Panc1 (cell line): ENCODE measurements at regions not wholly inside any gene's neighbourhood (a gene's known extent, or its start where the extent isn't known, plus 50 kb on each side); places are given as distances from the start of the nearest gene placed in this dataset.

ENCODE experiments used
- ATAC-seq: fragments of 200-7000 bp; cut with Tn5 transposase; 2 replicates; pipeline ENCODE4 v1.9.1; 2020; ENCODE audit warnings: mild to moderate bottlenecking, moderate library complexity
- BruUV-seq: library from RNA; stranded (reverse); fragments of 400-500 nt; replicated peaks from 2 replicates; lab custom pipeline; 2021; lab: Mats Ljungman, UMichigan
- CTCF ChIA-PET: fragments of 300-600 bp; sonication (Branson Sonifier 250); formaldehyde crosslinking; loops from one replicate; lab custom pipeline; 2022; ENCODE audit warnings: antibody characterized with exemption; lab: Charles Lee
- POLR2A ChIA-PET: fragments of 300-600 bp; sonication (Branson Sonifier 250); formaldehyde crosslinking; loops from one replicate; lab custom pipeline; 2022; ENCODE audit warnings: antibody characterized with exemption; lab: Charles Lee
- DNase-seq: peaks from one replicate; pipeline ENCODE4 v3.0.0-alpha.2; 2010; ENCODE audit warnings: low read depth, low spot score
- H3K27ac ChIP-seq: 2 replicates; pipeline ENCODE4 v1.5.1; 2011; ENCODE audit warnings: mild to moderate bottlenecking, low read length, inconsistent platforms
- H3K27me3 ChIP-seq: fragments of 200-500 bp; sonication (Bioruptor generic); 2 replicates; pipeline ENCODE4 v1.6.0; 2014; ENCODE audit warnings: low read length, inconsistent platforms; ENCODE audit not compliant: control insufficient read depth, insufficient read depth
- H3K36me3 ChIP-seq: fragments of 200-500 bp; sonication (Bioruptor generic); 2 replicates; pipeline ENCODE4 v1.5.1; 2014; ENCODE audit warnings: inconsistent platforms, mild to moderate bottlenecking, low read length, moderate library complexity; ENCODE audit not compliant: control insufficient read depth, insufficient read depth
- H3K4me1 ChIP-seq: 2 replicates; pipeline ENCODE4 v1.5.1; 2011; ENCODE audit warnings: inconsistent platforms, mild to moderate bottlenecking, low read length, moderate library complexity; ENCODE audit not compliant: control insufficient read depth, insufficient read depth
- H3K4me3 ChIP-seq, 2 experiments: 2 replicates each; pipeline ENCODE4 v1.5.1; 2011 to 2012; ENCODE audit warnings: low read depth in 2 of 2, low read length in 2 of 2, mild to moderate bottlenecking in 2 of 2, inconsistent platforms in 1 of 2, moderate library complexity in 1 of 2
- H3K9me3 ChIP-seq: fragments of 200-500 bp; sonication (Bioruptor generic); 2 replicates; pipeline ENCODE4 v1.5.1; 2014; ENCODE audit warnings: low read depth, mild to moderate bottlenecking, inconsistent platforms, low read length, moderate library complexity; ENCODE audit not compliant: control insufficient read depth, insufficient read depth
- CTCF ChIP-seq: fragments of 450-650 bp; IDR thresholded peaks from 2 replicates; pipeline ENCODE4 v1.5.1; 2017; ENCODE audit warnings: mild to moderate bottlenecking
- POLR2AphosphoS5 ChIP-seq: IDR thresholded peaks from 2 replicates; pipeline ENCODE4 v1.6.1; 2012; ENCODE audit warnings: mild to moderate bottlenecking, low read depth, low read length, moderate library complexity
- REST ChIP-seq, 2 experiments: IDR thresholded peaks; 2 replicates each; pipeline ENCODE4 v1.6.1; 2011 to 2012; ENCODE audit warnings: low read depth in 2 of 2, control low read depth in 1 of 2, low read length in 1 of 2, mild to moderate bottlenecking in 1 of 2, moderate library complexity in 1 of 2; ENCODE audit not compliant: insufficient read depth in 1 of 2
- SIN3A ChIP-seq: IDR thresholded peaks from 2 replicates; pipeline ENCODE4 v1.6.1; 2012; ENCODE audit warnings: low read depth, mild to moderate bottlenecking, low read length, moderate library complexity, borderline replicate concordance; ENCODE audit not compliant: insufficient read depth
- TCF7L2 ChIP-seq: IDR thresholded peaks from 2 replicates; pipeline ENCODE4 v1.6.1; 2011; ENCODE audit warnings: mild to moderate bottlenecking, low read depth, low read length, inconsistent platforms
- in situ Hi-C: cut with HindIII; loops from 2 replicates; pipeline ENCODE4 v1.10.0; 2016; ENCODE audit warnings: low sequenced_read_pairs, low pct_unique_long_range_greater_than_20kb
- intact Hi-C: fragments of 100-400 bp; cut with micrococcal nuclease; formaldehyde crosslinking; loops from one replicate; pipeline ENCODE4 v1.10.0; 2022; ENCODE audit not compliant: unreplicated experiment

GRCh38 chr2:192571636-192572035 lies 376.9 kb upstream of the TMEFF2 start:
- Histone ChIP-seq H3K4me3 (no peak overlapping the region), H3K27me3 (no peaks in the 10 kb centered on the region), H3K36me3 (no peaks in the 10 kb centered on the region), H3K9me3 (no peaks in the 10 kb centered on the region), H3K27ac (no peak overlapping the region), H3K4me1 (no peaks in the 10 kb centered on the region)
- intact Hi-C loops (no loop called here), in situ Hi-C loops (no loop called here)
- POLR2A ChIA-PET = no interaction called here
- CTCF ChIA-PET = no interaction called here
- ATAC-seq (no peak), DNase-seq (no peak)
- no peak for TF ChIP-seq CTCF
- TF ChIP-seq REST (IDR thresholded peaks at IDR 0.05; ENCODE audit: insufficient read depth in 1 of 2, low read depth in 2 of 2, low read length in 1 of 2) = no peak
- no peak for TF ChIP-seq SIN3A
- no peak for TF ChIP-seq POLR2AphosphoS5
- TF ChIP-seq TCF7L2 = no peak
- BruUV-seq = no TSS peak

- no TSS peak for BruUV-seq
- DNase-seq = no peak
- TF ChIP-seq TCF7L2 (no peak), SIN3A (no peak), CTCF (no peak), POLR2AphosphoS5 (no peak), REST (IDR thresholded peaks at IDR 0.05; ENCODE audit: insufficient read depth in 1 of 2, low read depth in 2 of 2, low read length in 1 of 2) (no peak)
- Histone ChIP-seq H3K27me3 (no peaks in the 10 kb centered on the region), H3K27ac (no peak overlapping the region), H3K9me3 (no peaks in the 10 kb centered on the region), H3K4me3 (no peak overlapping the region), H3K36me3 (no peaks in the 10 kb centered on the region), H3K4me1 (no peaks in the 10 kb centered on the region)
- intact Hi-C loops = no loop called here
- in situ Hi-C loops = no loop called here
- no peak for ATAC-seq
- POLR2A ChIA-PET = no interaction called here
- CTCF ChIA-PET = no interaction called here
Observed at GRCh38 chr2:192570788-192571187, 376.1 kb upstream of the TMEFF2 start.
